AG09319 (cell line): ENCODE measurements at regions not wholly inside any gene's neighbourhood (a gene's known extent, or its start where the extent isn't known, plus 50 kb on each side); places are given as distances from the start of the nearest gene placed in this dataset.

Experiments
- DNase-seq: peaks from one replicate; pipeline ENCODE4 v3.0.0-alpha.2; 2010; ENCODE audit warnings: low read depth; ENCODE audit errors: extremely low read depth
- TF ChIP-seq, protein P1 (sequence below): IDR thresholded peaks from 2 replicates; pipeline ENCODE4 v1.5.1; 2011; ENCODE audit warnings: low read depth, mild to moderate bottlenecking, inconsistent platforms, low read length, moderate library complexity

DNA sequence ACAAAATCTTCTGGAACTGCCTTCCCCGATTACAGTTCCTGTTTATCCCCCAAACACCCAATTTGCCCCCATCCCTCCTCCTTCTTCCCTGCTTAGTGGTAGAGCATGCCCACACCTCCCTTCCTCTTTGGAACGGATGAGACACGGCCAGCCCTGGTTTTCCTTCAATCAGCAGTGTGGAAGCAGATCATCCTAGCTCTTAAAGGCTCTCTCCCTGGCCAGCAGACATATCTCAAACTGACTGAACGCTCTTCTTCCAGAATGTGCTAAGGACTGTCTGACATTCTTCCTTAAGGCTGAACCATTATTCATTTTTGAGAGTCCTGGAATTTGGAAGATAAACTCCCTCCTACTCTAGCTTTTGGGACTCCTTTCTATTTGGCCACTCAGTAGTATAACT, 161.1 kb downstream of the TRIML1 start:
- DNase-seq = no peak
- TF ChIP-seq, protein P1, sequence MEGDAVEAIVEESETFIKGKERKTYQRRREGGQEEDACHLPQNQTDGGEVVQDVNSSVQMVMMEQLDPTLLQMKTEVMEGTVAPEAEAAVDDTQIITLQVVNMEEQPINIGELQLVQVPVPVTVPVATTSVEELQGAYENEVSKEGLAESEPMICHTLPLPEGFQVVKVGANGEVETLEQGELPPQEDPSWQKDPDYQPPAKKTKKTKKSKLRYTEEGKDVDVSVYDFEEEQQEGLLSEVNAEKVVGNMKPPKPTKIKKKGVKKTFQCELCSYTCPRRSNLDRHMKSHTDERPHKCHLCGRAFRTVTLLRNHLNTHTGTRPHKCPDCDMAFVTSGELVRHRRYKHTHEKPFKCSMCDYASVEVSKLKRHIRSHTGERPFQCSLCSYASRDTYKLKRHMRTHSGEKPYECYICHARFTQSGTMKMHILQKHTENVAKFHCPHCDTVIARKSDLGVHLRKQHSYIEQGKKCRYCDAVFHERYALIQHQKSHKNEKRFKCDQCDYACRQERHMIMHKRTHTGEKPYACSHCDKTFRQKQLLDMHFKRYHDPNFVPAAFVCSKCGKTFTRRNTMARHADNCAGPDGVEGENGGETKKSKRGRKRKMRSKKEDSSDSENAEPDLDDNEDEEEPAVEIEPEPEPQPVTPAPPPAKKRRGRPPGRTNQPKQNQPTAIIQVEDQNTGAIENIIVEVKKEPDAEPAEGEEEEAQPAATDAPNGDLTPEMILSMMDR = no peak

DNA sequence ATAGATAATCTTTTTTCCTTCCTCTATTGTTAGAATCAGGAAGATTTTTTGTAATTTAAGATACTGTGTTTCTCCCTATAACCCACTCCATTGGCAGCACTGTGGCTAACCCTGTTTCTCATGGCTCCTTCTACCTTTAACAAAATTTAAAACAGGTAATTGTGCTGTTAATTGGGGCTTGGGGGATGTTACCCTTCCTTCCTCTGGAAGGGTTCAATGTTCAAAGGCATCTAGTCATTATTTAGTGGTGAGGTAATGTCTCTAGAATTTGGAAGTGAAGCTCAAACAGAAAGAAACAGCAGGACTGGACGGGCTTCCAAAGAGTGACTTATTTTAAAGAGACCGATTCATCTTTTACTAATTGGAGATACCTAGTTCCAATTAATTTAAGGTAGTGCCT, 166.4 kb downstream of the TRIML1 start:
- DNase-seq = no peak
- TF ChIP-seq, protein P1 = no peak

DNA sequence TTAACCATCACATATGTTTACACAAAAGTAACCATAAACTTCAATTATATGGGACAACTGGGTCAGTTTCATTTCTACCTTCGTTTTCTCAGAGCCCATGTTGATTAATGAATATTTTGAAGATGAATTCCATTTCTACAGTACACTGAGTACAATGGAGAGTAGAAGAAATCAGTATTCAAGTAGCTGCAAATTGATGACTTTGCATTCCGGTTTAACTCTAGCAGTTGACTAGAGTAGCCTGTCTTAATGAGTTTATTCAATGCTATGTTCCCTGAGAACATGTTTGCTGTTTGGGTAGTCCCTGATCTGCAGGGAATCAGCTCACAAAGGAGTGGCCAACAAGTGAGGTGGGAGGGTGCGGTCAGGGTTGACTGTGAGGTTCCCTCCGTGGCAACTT, 168.3 kb downstream of the TRIML1 start:
- no peak for DNase-seq
- TF ChIP-seq, protein P1 = no peak

DNA sequence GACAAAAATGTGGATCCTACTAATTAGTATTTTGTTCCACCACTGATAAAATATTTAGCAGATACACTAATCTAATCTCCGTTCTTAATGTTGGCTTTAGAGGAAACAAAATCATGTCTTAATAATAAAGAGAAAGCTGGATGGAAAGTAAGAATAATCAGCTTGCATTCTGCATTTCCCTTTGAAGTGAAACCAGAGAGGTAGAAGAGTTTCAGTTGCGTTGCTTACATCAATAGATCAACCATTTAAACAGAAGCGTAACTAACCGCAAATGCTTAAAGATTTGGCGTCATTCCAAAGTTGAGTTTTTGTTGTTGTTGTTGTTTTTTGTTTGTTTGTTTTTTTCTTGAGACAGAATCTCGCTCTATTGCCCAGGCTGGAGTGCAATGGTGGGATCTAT, 168.9 kb downstream of the TRIML1 start:
- TF ChIP-seq, protein P1 = no peak
- no peak for DNase-seq

DNA sequence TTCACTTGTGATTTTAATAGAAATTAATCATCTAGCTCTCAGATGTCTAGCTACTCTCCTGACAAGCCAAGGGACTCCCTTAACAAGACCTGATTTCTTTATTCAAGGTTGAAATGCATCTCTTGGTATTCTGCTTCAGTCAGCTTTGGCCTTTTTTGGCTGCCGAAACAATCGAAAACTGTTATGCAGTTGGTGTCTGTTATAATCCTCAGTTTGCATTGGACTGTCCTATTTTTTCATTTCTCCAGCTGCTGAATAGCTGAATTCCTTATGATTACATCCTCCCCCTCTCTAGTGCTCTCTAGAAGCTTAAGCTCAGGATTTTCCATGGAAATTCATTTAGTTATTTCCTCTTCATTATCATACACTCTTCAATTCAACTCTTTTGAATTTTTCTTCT, 177.2 kb downstream of the TRIML1 start:
- no peak for DNase-seq
- TF ChIP-seq, protein P1 = no peak

DNA sequence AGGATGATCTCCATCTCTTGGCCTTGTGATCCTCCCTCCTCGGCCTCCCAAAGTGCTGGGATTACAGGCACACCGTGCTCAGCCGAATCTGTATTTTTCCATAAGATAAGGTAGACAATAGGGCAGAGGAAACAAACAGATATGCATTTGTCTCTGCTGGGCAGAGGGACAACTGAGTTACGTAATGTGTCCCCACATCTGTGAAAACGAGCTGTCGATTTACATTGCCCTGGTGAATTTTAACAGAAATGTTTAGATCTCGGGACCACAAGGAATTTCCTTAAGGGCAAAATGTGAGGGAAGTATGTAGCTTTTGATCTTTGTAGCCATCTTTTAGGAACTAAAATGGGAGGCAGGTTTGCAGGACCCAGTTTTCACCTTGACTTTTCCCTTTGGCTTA, 189.7 kb downstream of the TRIML1 start:
- TF ChIP-seq, protein P1 = no peak
- no peak for DNase-seq

DNA sequence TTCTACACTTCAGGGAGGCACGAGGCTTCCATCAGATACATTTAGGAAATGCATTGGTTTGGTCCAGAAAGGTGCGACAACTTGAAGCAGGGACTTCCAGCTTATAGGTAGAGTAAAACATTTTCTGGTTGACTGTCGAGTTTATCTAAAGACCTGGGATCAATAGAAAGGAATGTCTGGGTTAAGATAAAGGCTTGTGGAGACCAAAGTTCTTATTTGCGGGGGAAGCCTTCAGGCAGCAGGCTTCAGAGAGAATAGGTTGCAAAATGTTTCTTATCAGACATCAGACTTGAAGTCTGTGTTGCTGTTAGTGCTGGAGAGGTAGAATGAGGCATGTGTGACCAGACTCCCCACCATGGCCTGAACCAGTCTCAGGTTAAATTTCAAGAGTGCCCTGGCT, 190.3 kb downstream of the TRIML1 start:
- DNase-seq = no peak
- TF ChIP-seq, protein P1 = no peak
